IMR-90 (cell line): ENCODE measurements at regions not wholly inside any gene's neighbourhood (a gene's known extent, or its start where the extent isn't known, plus 50 kb on each side); places are given as distances from the start of the nearest gene placed in this dataset.

Experiments used
- ATAC-seq: fragments of 200-7000 bp; cut with Tn5 transposase; 2 replicates; pipeline ENCODE4 v1.9.1; 2020; ENCODE audit warnings: low read depth, mild to moderate bottlenecking, moderate library complexity
- BruUV-seq: library from RNA; stranded (reverse); fragments of 400-500 nt; replicated peaks from 2 replicates; lab custom pipeline; 2021; lab: Mats Ljungman, UMichigan
- CTCF ChIA-PET: fragments of 300-600 bp; formaldehyde crosslinking; extraction: SDS; loops from one replicate; lab custom pipeline; 2021; ENCODE audit warnings: antibody characterized with exemption; lab: Yijun Ruan, JAX
- POLR2A ChIA-PET: fragments of 300-600 bp; sonication (Branson Sonifier 250); formaldehyde crosslinking; loops from one replicate; lab custom pipeline; 2022; ENCODE audit warnings: antibody characterized with exemption; ENCODE audit not compliant: unreplicated experiment; lab: Charles Lee
- DNase-seq: peaks from one replicate; pipeline ENCODE4 v3.0.0; 2013
- H2AFZ ChIP-seq: replicated peaks from 2 replicates; pipeline ENCODE3; 2013; ENCODE audit warnings: low read length, mild to moderate bottlenecking; ENCODE audit not compliant: poor library complexity
- H2AK5ac ChIP-seq: 2 replicates; pipeline ENCODE4 v1.6.1; 2013; ENCODE audit warnings: low read depth, low read length, inconsistent platforms
- H2AK9ac ChIP-seq: replicated peaks from 2 replicates; pipeline ENCODE3; 2013; ENCODE audit warnings: mild to moderate bottlenecking, low read depth, low read length, moderate library complexity; ENCODE audit not compliant: poor library complexity
- H2BK120ac ChIP-seq: 2 replicates; pipeline ENCODE4 v1.6.1; 2013; ENCODE audit warnings: low read depth, low read length, inconsistent platforms
- H2BK15ac ChIP-seq: 3 replicates; pipeline ENCODE4 v1.6.1; 2013; ENCODE audit warnings: low read depth, low read length, inconsistent platforms
- H2BK20ac ChIP-seq: 2 replicates; pipeline ENCODE4 v1.6.1; 2013; ENCODE audit warnings: low read depth, mild to moderate bottlenecking, inconsistent platforms, low read length, moderate library complexity
- H2BK5ac ChIP-seq: 2 replicates; pipeline ENCODE4 v1.6.1; 2013; ENCODE audit warnings: mild to moderate bottlenecking, low read depth, low read length, inconsistent platforms; ENCODE audit not compliant: poor library complexity, severe bottlenecking
- H3K14ac ChIP-seq: replicated peaks from 2 replicates; pipeline ENCODE4 v1.6.1; 2013; ENCODE audit warnings: low read depth, low read length, inconsistent platforms
- H3K18ac ChIP-seq: 2 replicates; pipeline ENCODE4 v1.6.1; 2013; ENCODE audit warnings: low read depth, low read length, control low read depth
- H3K23ac ChIP-seq: 2 replicates; pipeline ENCODE4 v1.6.1; 2013; ENCODE audit warnings: low read depth, low read length, inconsistent platforms
- H3K27ac ChIP-seq: 2 replicates; pipeline ENCODE4 v1.5.1; 2013; ENCODE audit warnings: mild to moderate bottlenecking, control low read depth, low read length; ENCODE audit not compliant: insufficient read depth
- H3K27me3 ChIP-seq: 2 replicates; pipeline ENCODE4 v1.6.1; 2013; ENCODE audit warnings: low read length; ENCODE audit not compliant: control insufficient read depth, insufficient read depth
- H3K36me3 ChIP-seq: 2 replicates; pipeline ENCODE4 v1.6.1; 2013; ENCODE audit warnings: low read length, mixed read lengths; ENCODE audit not compliant: control insufficient read depth, insufficient read depth
- H3K4ac ChIP-seq: 2 replicates; pipeline ENCODE4 v1.6.1; 2013; ENCODE audit warnings: low read depth, low read length, inconsistent platforms
- H3K4me1 ChIP-seq: 2 replicates; pipeline ENCODE4 v1.6.1; 2013; ENCODE audit warnings: low read length, mixed read lengths; ENCODE audit not compliant: control insufficient read depth, insufficient read depth
- H3K4me2 ChIP-seq: 2 replicates; pipeline ENCODE4 v1.6.1; 2013; ENCODE audit warnings: low read depth, mild to moderate bottlenecking, control low read depth, low read length, moderate library complexity
- H3K4me3 ChIP-seq: 2 replicates; pipeline ENCODE4 v1.5.1; 2013; ENCODE audit warnings: low read depth, mild to moderate bottlenecking, control low read depth, low read length, moderate library complexity; ENCODE audit not compliant: insufficient read depth
- H3K56ac ChIP-seq: 2 replicates; pipeline ENCODE4 v1.6.1; 2013; ENCODE audit warnings: low read length, inconsistent platforms; ENCODE audit not compliant: insufficient read depth; ENCODE audit errors: extremely low read depth
- H3K79me1 ChIP-seq, 2 experiments: 2 replicates each; pipeline ENCODE4 v1.6.1; 2013; ENCODE audit warnings: low read length in 2 of 2, inconsistent platforms in 1 of 2, low read depth in 1 of 2
- H3K9ac ChIP-seq: 2 replicates; pipeline ENCODE4 v1.6.1; 2013; ENCODE audit warnings: low read depth, low read length, control low read depth
- H3K9me1 ChIP-seq: 2 replicates; pipeline ENCODE4 v1.6.1; 2013; ENCODE audit warnings: low read length, inconsistent platforms; ENCODE audit not compliant: insufficient read depth
- H3K9me3 ChIP-seq: 2 replicates; pipeline ENCODE4 v1.6.1; 2013; ENCODE audit warnings: low read length; ENCODE audit not compliant: control insufficient read depth, insufficient read depth
- H4K20me1 ChIP-seq: 2 replicates; pipeline ENCODE4 v1.6.1; 2013; ENCODE audit warnings: low read length, inconsistent platforms; ENCODE audit not compliant: insufficient read depth
- H4K5ac ChIP-seq: 2 replicates; pipeline ENCODE4 v1.6.1; 2013; ENCODE audit warnings: mild to moderate bottlenecking, low read depth, low read length, control low read depth
- H4K8ac ChIP-seq, 2 experiments: 2 replicates each; pipeline ENCODE4 v1.6.1; 2013; ENCODE audit warnings: low read depth in 2 of 2, low read length in 2 of 2, control low read depth in 1 of 2, inconsistent platforms in 1 of 2
- H4K91ac ChIP-seq: 2 replicates; pipeline ENCODE4 v1.6.1; 2013; ENCODE audit warnings: low read depth, low read length, inconsistent platforms; ENCODE audit not compliant: insufficient read depth
- BHLHE40 ChIP-seq: fragments of 150-350 bp; IDR thresholded peaks from 2 replicates; pipeline ENCODE4 v1.6.1; 2016; ENCODE audit warnings: mild to moderate bottlenecking, low read depth, low read length
- CEBPB ChIP-seq: IDR thresholded peaks from 2 replicates; pipeline ENCODE4 v1.6.1; 2012; ENCODE audit warnings: low read depth, low read length, improper control_type of control experiment
- MXI1 ChIP-seq: IDR thresholded peaks from 2 replicates; pipeline ENCODE4 v1.6.1; 2012; ENCODE audit warnings: low read depth, mild to moderate bottlenecking, low read length, moderate library complexity, borderline replicate concordance
- RFX5 ChIP-seq: IDR thresholded peaks from 2 replicates; pipeline ENCODE4 v1.8.0; 2012; ENCODE audit warnings: low read depth, mild to moderate bottlenecking, low read length, moderate library complexity
- WGBS, 2 experiments: methylation state at CpG; one replicate each; pipeline versions ENCODE4 v1.1.5 to v1.1.7; 2013; ENCODE audit warnings: missing lambda C conversion rate in 2 of 2; ENCODE audit not compliant: insufficient read length in 1 of 2; ENCODE audit errors: extremely low coverage in 2 of 2; 5-methylcytosine and 5-hydroxymethylcytosine counted together
- dilution Hi-C: fragments of 300-500 bp; cut with HindIII; formaldehyde crosslinking; loops from one replicate; pipeline ENCODE4 v1.14.3; 2018; ENCODE audit warnings: low sequenced_read_pairs; ENCODE audit not compliant: unreplicated experiment
- in situ Hi-C: fragments of 300-500 bp; cut with MboI; formaldehyde crosslinking; loops from 3 replicates; pipeline ENCODE4 v1.14.3; 2019; ENCODE audit warnings: low sequenced_read_pairs, inconsistent platforms, mixed read lengths
- intact Hi-C: fragments of 100-400 bp; cut with micrococcal nuclease; formaldehyde crosslinking; loops from 2 replicates; pipeline ENCODE4 v1.10.0; 2022
- TF ChIP-seq, protein P1 (sequence below): fragments of 150-350 bp; IDR thresholded peaks from 2 replicates; pipeline ENCODE4 v1.6.1; 2016; ENCODE audit warnings: low read depth, mild to moderate bottlenecking, low read length, moderate library complexity, borderline replicate concordance

GRCh38 chr2:212928681-212929080 is 222.7 kb downstream of the IKZF2 start:
- no peak overlapping the region for H2BK15ac ChIP-seq
- no peak overlapping the region for H4K8ac ChIP-seq
- no peak overlapping the region for H3K4me3 ChIP-seq
- peak overlapping the region; percentile 32; the same call in 1 of the 2 replicates for H3K27ac ChIP-seq
- no peak for TF ChIP-seq MXI1
- peak; percentile 81 for TF ChIP-seq CEBPB
- TF ChIP-seq, protein P1, sequence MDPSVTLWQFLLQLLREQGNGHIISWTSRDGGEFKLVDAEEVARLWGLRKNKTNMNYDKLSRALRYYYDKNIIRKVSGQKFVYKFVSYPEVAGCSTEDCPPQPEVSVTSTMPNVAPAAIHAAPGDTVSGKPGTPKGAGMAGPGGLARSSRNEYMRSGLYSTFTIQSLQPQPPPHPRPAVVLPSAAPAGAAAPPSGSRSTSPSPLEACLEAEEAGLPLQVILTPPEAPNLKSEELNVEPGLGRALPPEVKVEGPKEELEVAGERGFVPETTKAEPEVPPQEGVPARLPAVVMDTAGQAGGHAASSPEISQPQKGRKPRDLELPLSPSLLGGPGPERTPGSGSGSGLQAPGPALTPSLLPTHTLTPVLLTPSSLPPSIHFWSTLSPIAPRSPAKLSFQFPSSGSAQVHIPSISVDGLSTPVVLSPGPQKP = no peak
- TF ChIP-seq BHLHE40 = no peak
- no peak for TF ChIP-seq RFX5
- peak; percentile 56 for DNase-seq
- intact Hi-C loops = no loop called here
- ChIA-PET POLR2A (no interaction called here), CTCF (no interaction called here)
- no peak overlapping the region for H2AK9ac ChIP-seq
- H3K9ac ChIP-seq = no peak overlapping the region
- no peak overlapping the region for H4K91ac ChIP-seq
- no peak overlapping the region for H2BK20ac ChIP-seq
- H3K4me1 ChIP-seq = peaks cover 5% of the 10 kb centered on the region
- H3K9me3 ChIP-seq = peaks cover 4% of the 10 kb centered on the region
- H3K27me3 ChIP-seq = no peaks in the 10 kb centered on the region
- H2BK120ac ChIP-seq = no peak overlapping the region
- WGBS, 2 experiments = no CpG with 5 or more reads among the region's 4 CpGs
- ATAC-seq = no peak; the same call in 1 of the 2 replicates
- H3K36me3 ChIP-seq = no peaks in the 10 kb centered on the region
- H4K20me1 ChIP-seq = no peaks in the 10 kb centered on the region
- H2BK5ac ChIP-seq = no peak overlapping the region
- H3K23ac ChIP-seq = no peak overlapping the region
- H3K56ac ChIP-seq = no peak overlapping the region
- H3K18ac ChIP-seq = 0 out of 2 replicates have a peak overlapping the region, but pooled peaks have one; percentile 0
- H3K4me2 ChIP-seq = no peak overlapping the region
- peak overlapping the region; percentile 52; the same call in 1 of the 2 replicates for H3K4ac ChIP-seq
- no peak overlapping the region for H3K14ac ChIP-seq
- no peak overlapping the region for H2AK5ac ChIP-seq
- no TSS peak for BruUV-seq
- H2AFZ ChIP-seq = no peak overlapping the region
- peaks cover 3% of the 10 kb centered on the region; the same call in 1 of the 2 replicates for H3K9me1 ChIP-seq
- no peak overlapping the region for H4K5ac ChIP-seq
- no peaks in the 10 kb centered on the region for H3K79me1 ChIP-seq
- in situ Hi-C loops = no loop called here
- dilution Hi-C loops = no loop called here
